Spinal cord (tissue), 9 donors: ENCODE measurements at regions not wholly inside any gene's neighbourhood (a gene's known extent, or its start where the extent isn't known, plus 50 kb on each side); places are given as distances from the start of the nearest gene placed in this dataset.

Experiments
- DNase-seq, 6 donors: peaks; one replicate each; pipeline versions ENCODE4 v3.0.0 to v3.0.0-alpha.2; 2013 to 2015; ENCODE audit warnings: low spot score in 6 of 6, low read depth in 4 of 6
- H3K27ac ChIP-seq: one replicate; pipeline ENCODE4 v1.5.1; 2013; ENCODE audit warnings: low read depth, low read length, control low read depth
- H3K27me3 ChIP-seq: one replicate; pipeline ENCODE4 v1.6.1; 2013; ENCODE audit warnings: low read length; ENCODE audit not compliant: control insufficient read depth, insufficient read depth
- H3K36me3 ChIP-seq: one replicate; pipeline ENCODE4 v1.6.1; 2013; ENCODE audit warnings: low read length; ENCODE audit not compliant: control insufficient read depth, insufficient read depth
- H3K4me1 ChIP-seq: one replicate; pipeline ENCODE4 v1.6.1; 2013; ENCODE audit warnings: low read length; ENCODE audit not compliant: control insufficient read depth, insufficient read depth
- H3K4me3 ChIP-seq: one replicate; pipeline ENCODE4 v1.5.1; 2013; ENCODE audit warnings: low read depth, low read length, control low read depth
- H3K9me3 ChIP-seq: one replicate; pipeline ENCODE4 v1.6.1; 2013; ENCODE audit warnings: low read length; ENCODE audit not compliant: control insufficient read depth, insufficient read depth
- WGBS: methylation state at CpG from one replicate; pipeline ENCODE4 v1.1.5; 2013; ENCODE audit warnings: missing lambda C conversion rate; ENCODE audit not compliant: insufficient coverage; 5-methylcytosine and 5-hydroxymethylcytosine counted together
- donor health status: healthy.

DNA sequence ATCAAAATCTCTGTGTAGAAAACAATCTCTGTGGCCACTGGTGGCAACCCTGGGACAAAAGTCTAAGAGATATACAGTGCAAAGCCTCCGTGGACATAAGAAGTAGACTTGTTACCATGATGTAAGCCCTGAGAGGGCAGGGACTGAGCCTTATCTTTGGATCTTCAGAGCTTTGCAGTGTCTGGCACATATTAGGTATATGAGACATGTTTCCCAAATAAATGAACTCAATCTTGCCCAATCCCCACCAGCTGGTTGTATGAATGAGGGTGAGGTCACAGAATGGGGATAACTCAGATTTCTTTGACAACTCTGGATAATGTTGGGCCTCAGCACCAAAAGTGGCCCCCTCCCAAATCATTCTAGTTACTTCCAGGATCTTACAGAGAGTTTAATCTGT, 511.4 kb upstream of the DIPK2B start:
- Histone ChIP-seq H3K27ac (no peak overlapping the region), H3K9me3 (no peaks in the 10 kb centered on the region), H3K36me3 (no peaks in the 10 kb centered on the region), H3K27me3 (no peaks in the 10 kb centered on the region), H3K4me1 (no peaks in the 10 kb centered on the region), H3K4me3 (no peak overlapping the region)
- no peak for DNase-seq
- WGBS, result 50% methylated on average over 1 of the region's 1 CpG

DNA sequence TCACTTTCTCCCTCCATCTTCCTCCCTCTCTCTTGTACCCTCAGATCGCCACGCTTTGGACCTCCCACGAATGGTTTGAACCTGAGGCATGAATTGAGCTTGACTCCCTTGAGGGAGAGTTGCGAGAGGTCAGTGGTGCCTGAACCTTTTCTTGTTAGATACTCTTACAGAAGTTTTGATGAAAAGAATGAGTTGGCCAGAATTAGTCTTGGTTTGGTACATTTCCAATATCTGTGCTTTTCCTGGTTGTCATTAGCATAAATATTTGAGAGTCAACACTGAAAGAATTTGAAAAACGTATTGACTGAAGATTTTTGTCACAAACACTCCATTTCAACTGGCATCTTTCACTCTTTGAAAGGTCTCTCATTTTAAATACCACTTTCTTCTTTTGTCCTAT, 510.6 kb upstream of the DIPK2B start:
- H3K9me3 ChIP-seq, result no peaks in the 10 kb centered on the region
- no peaks in the 10 kb centered on the region for H3K36me3 ChIP-seq
- no peak for DNase-seq
- no peaks in the 10 kb centered on the region for H3K27me3 ChIP-seq
- 60% methylated on average over 1 of the region's 5 CpGs for WGBS
- no peaks in the 10 kb centered on the region for H3K4me1 ChIP-seq
- H3K27ac ChIP-seq, result no peak overlapping the region
- H3K4me3 ChIP-seq, result no peak overlapping the region

DNA sequence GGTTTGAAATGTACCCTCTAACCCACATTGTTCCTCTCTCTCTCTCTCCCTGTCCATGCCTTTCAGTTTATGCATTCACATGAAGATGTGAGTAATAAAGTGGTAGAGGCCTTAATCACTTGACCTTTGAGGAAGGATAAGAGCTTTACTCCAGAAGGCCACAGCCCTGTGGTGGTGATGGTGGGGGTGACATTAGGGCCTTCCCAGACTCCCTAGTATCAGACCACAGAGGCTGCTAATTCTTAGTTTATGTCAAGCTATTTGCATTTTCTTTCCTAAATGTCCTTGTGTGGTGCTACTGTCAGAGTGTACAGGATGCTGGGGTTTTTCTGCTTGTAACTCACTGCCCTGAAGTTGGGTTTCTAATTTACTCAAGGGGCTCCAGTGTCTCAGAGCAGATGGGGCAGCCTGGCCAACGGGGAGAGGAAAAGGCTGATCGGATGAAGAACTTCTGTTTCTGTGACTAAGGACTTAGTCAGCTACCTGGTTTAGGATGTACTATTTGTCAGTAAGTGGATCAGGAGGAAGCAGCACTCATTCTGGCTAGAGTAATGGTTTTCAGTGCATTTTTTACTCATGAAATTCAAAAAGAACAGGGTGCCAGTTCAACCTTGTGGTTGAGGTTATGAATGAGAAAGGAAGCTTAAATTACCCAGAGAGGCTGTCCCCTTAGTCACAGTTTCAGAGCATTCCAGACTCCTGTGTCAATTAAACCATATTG, 509.6 kb upstream of the DIPK2B start:
- H3K4me3 ChIP-seq, result no peak overlapping the region
- no peaks in the 10 kb centered on the region for H3K36me3 ChIP-seq
- H3K27me3 ChIP-seq, result peaks cover 3% of the 10 kb centered on the region
- H3K9me3 ChIP-seq, result no peaks in the 10 kb centered on the region
- 75% methylated on average over 2 of the region's 2 CpGs for WGBS
- no peaks in the 10 kb centered on the region for H3K4me1 ChIP-seq
- DNase-seq, result no peak
- H3K27ac ChIP-seq, result no peak overlapping the region

DNA sequence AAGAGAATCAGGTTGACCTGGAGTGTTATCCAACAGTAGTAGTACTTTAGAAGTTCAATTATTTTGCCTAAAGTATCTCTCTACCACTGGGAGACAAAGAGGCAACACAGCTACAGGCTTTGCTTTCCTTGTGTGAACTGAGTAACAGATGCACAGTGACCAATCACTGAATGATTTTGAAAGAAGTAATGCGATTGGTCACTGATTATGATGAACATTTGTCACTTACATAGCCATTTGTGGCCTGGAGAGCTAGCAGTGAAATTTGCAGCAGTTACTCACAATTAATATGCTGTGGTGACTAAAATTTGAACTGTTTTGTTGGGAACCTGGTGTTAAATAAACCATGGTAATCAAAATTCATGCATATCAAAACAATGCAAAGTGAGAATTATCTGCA, 508.7 kb upstream of the DIPK2B start:
- Histone ChIP-seq H3K27me3 (peaks cover 3% of the 10 kb centered on the region), H3K4me3 (no peak overlapping the region), H3K36me3 (no peaks in the 10 kb centered on the region), H3K27ac (no peak overlapping the region), H3K9me3 (no peaks in the 10 kb centered on the region), H3K4me1 (no peaks in the 10 kb centered on the region)
- no peak for DNase-seq
- no CpG with 5 or more reads among the region's 1 CpG for whole genome bisulfite sequencing

DNA sequence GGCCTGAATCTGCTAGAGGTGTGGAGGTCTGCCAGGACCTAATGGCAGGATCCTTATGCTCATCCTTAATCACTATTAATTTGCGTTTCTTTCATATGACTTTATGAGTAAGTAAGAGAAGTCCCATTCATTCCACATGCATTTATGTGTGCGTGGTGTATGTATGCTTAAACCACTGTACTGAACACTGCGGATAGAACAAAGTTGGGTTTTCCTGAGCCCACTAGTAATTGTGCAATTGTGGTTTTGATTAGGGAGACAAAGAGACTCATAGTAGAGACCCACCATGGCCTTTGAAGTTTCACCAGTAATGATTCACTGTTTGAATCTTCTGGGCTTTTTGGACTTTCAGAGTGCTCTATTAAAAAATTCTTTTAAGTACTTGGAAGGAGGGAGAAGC, 498.5 kb upstream of the DIPK2B start:
- no peaks in the 10 kb centered on the region for H3K9me3 ChIP-seq
- H3K27me3 ChIP-seq, result no peaks in the 10 kb centered on the region
- WGBS, result 88% methylated on average over 1 of the region's 3 CpGs
- H3K36me3 ChIP-seq, result no peaks in the 10 kb centered on the region
- H3K4me3 ChIP-seq, result no peak overlapping the region
- no peaks in the 10 kb centered on the region for H3K4me1 ChIP-seq
- H3K27ac ChIP-seq, result no peak overlapping the region
- DNase-seq, result no peak

DNA sequence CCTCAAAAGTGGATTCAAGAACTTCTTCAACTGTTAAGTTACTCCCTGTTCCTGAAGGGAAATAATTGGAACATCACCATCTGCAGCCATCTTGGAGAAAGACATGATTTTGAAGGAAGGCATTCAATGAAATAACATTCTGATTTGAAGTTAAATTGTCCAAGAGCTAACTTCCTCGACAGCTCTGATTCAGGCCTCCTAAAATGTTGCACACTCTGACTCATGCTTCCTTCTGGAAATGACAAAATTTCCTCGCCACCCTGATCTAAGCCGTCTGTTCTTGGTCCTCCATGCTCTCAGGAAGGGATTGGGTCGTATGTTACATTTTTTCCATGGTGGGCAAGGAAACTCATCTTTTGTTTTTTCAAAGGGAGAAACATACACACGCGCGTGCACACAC, 496.9 kb upstream of the DIPK2B start:
- Histone ChIP-seq H3K36me3 (no peaks in the 10 kb centered on the region), H3K27ac (no peak overlapping the region), H3K4me1 (no peaks in the 10 kb centered on the region), H3K27me3 (no peaks in the 10 kb centered on the region), H3K9me3 (no peaks in the 10 kb centered on the region), H3K4me3 (no peak overlapping the region)
- DNase-seq, result no peak
- WGBS, result 80% methylated on average over 1 of the region's 7 CpGs

DNA sequence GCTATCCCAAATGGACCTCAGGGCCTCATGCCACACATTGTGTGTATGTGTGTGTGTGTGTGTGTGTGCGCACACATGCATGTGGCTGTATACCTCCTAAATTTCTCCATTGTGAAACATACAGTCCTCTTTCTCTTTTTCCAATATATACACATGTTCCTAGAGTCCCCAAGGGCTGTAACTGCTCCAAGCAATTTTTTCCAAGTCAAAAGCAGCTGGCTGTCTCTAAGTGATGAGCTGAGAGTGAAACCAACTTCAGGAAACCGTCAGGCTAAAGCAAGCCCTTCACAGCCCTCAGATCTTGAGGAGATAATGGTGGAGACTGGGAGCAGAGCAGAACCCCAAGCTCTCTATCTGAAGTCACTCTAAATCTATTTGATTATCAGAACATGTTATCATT, 496.1 kb upstream of the DIPK2B start:
- DNase-seq, result no peak
- Histone ChIP-seq H3K27me3 (no peaks in the 10 kb centered on the region), H3K9me3 (no peaks in the 10 kb centered on the region), H3K4me1 (no peaks in the 10 kb centered on the region), H3K36me3 (no peaks in the 10 kb centered on the region), H3K4me3 (no peak overlapping the region), H3K27ac (no peak overlapping the region)
- WGBS, result no CpG with 5 or more reads among the region's 2 CpGs

DNA sequence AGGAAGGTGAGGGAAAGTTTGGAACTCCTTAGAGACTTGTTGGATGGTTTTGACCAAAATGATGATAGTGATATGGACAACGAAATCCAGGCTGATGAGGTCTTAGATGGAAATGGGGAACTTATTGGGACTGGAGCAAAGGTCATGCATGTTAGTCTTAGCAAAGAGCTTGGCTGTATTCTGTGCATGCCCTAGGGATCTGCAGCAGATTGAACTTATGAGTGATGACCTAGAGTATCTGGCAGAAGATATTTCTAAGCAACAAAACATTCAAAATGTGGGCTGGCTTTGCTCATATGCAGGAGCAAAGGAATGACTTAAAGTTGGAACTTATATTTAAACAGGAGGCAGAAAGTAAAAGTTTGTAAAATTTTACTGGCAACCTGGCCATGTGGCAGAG, 489.3 kb upstream of the DIPK2B start:
- Histone ChIP-seq H3K9me3 (no peaks in the 10 kb centered on the region), H3K4me1 (no peaks in the 10 kb centered on the region), H3K27me3 (no peaks in the 10 kb centered on the region), H3K27ac (no peak overlapping the region), H3K36me3 (no peaks in the 10 kb centered on the region), H3K4me3 (no peak overlapping the region)
- no peak for DNase-seq
- 53% methylated on average over 1 of the region's 1 CpG for WGBS

DNA sequence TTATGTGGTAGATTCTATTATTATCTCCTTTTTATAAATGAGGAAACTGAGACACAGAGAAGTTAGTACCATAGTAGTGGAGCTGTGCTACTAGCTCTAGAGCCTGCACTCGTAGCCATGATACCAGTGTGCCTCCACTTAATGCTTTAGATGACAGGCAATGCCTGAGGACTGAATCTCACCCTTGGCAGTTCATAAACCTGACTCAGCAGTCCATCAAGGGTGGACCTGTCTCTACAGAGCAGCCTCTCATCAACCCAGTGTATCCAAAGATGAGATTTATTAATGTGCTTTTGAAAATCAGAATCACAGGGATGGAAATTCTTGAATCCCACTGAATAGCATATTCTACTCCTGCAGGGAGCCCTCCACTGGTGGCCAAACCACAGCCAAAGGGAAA, 483.2 kb upstream of the DIPK2B start:
- no peaks in the 10 kb centered on the region for H3K9me3 ChIP-seq
- no peaks in the 10 kb centered on the region for H3K4me1 ChIP-seq
- H3K27me3 ChIP-seq, result no peaks in the 10 kb centered on the region
- 38% methylated on average over 1 of the region's 1 CpG for WGBS
- H3K4me3 ChIP-seq, result no peak overlapping the region
- DNase-seq, result no peak
- no peaks in the 10 kb centered on the region for H3K36me3 ChIP-seq
- no peak overlapping the region for H3K27ac ChIP-seq

DNA sequence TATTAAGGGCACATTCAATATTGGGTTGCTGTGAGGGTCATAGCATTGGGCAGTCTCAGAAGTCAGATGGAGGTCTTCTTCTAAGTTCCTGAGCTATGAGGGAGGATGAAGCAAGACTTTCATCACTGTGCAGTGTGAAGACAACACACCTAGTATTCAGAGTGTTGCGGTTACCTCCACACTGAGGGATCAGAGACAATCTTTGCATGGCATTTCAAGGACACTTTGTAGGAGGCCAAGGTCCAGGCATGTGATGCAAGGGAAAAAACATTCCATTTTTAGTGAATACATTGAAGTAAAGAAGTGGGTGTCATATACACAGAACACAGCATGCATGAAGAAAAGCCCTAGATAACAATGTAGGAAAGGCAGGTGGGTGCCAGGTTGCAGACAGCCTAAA, 481.2 kb upstream of the DIPK2B start:
- Histone ChIP-seq H3K9me3 (no peaks in the 10 kb centered on the region), H3K4me1 (no peaks in the 10 kb centered on the region), H3K27me3 (no peaks in the 10 kb centered on the region), H3K27ac (no peak overlapping the region), H3K36me3 (no peaks in the 10 kb centered on the region), H3K4me3 (no peak overlapping the region)
- no peak for DNase-seq
- WGBS, result no CpG with 5 or more reads among the region's 1 CpG
